Gastrocnemius medialis (tissue), 4 donors: ENCODE measurements at regions not wholly inside any gene's neighbourhood (a gene's known extent, or its start where the extent isn't known, plus 50 kb on each side); places are given as distances from the start of the nearest gene placed in this dataset.

Source experiments
- ATAC-seq, 2 donors: fragments of 150-250 bp; one replicate each; pipeline ENCODE4 v1.9.1; 2016
- DNase-seq, 2 donors: peaks; one replicate each; pipeline ENCODE4 v3.0.0-alpha.2; 2019
- H3K27ac ChIP-seq, 4 donors: fragments of 200-600 bp; sonication (generic); 1 replicate in 1 of 4; 2 replicates in 3 of 4; pipeline ENCODE4 v1.5.1; 2016 to 2018; ENCODE audit warnings: mild to moderate bottlenecking in 2 of 4, moderate library complexity in 1 of 4
- H3K27me3 ChIP-seq, 3 donors: fragments of 200-600 bp; sonication (generic) in 2 of 3; 1 replicate in 1 of 3; 2 replicates in 2 of 3; pipeline versions ENCODE4 v1.5.1 to v1.6.0; 2016 to 2019; ENCODE audit warnings: mild to moderate bottlenecking in 1 of 3, moderate library complexity in 1 of 3
- H3K36me3 ChIP-seq, 2 donors: fragments of 200-600 bp; sonication (generic) in 1 of 2; one replicate each; pipeline ENCODE4 v1.5.1; 2017 to 2018
- H3K4me1 ChIP-seq, 2 donors: fragments of 200-600 bp; sonication (generic) in 1 of 2; one replicate each; pipeline ENCODE4 v1.5.1; 2016 to 2017; ENCODE audit warnings: mild to moderate bottlenecking in 2 of 2
- H3K4me3 ChIP-seq, 4 donors: fragments of 200-600 bp; sonication (generic) in 3 of 4; 1 replicate in 1 of 4; 2 replicates in 3 of 4; pipeline ENCODE4 v1.5.1; 2016 to 2019; ENCODE audit warnings: mild to moderate bottlenecking in 2 of 4
- H3K9me3 ChIP-seq, 3 donors: fragments of 200-600 bp; sonication (generic) in 2 of 3; 1 replicate in 1 of 3; 2 replicates in 2 of 3; pipeline ENCODE4 v1.5.1; 2016 to 2019
- POLR2A ChIP-seq, 2 donors: fragments of 450-650 bp; IDR thresholded peaks; one replicate each; pipeline ENCODE4 v1.6.1; 2017; ENCODE audit warnings: antibody characterized with exemption in 2 of 2, mild to moderate bottlenecking in 2 of 2, moderate library complexity in 2 of 2
- in situ Hi-C, 4 donors: fragments of 200-750 bp; cut with MboI; loops; one replicate each; pipeline versions ENCODE4 v1.15.0 to v1.8.0; 2017; ENCODE audit warnings: low sequenced_read_pairs in 4 of 4
- intact Hi-C: fragments of 100-400 bp; cut with DNase I; formaldehyde crosslinking; loops from one replicate; pipeline ENCODE4 v1.15.1; 2023; ENCODE audit warnings: low total_unique reads
- TF ChIP-seq, protein P1 (sequence below), 5 experiments: fragments of 450-650 bp in 3 of 5; fragments of 200-600 bp in 2 of 5; sonication (generic) in 2 of 5; IDR thresholded peaks in 4 of 5; conservative IDR thresholded peaks in 1 of 5; 1 replicate in 4 of 5; 2 replicates in 1 of 5; pipeline ENCODE4 v1.5.1; 2016 to 2019; ENCODE audit warnings: antibody characterized with exemption in 5 of 5, mild to moderate bottlenecking in 3 of 5, moderate library complexity in 3 of 5

- ATAC-seq (no peak), DNase-seq (no peak)
- no peaks in the 10 kb centered on the region for H3K4me1 ChIP-seq
- H3K27me3 ChIP-seq, result no peaks in the 10 kb centered on the region
- intact Hi-C loops (no loop called here), in situ Hi-C loops (no loop called here)
- no peaks in the 10 kb centered on the region for H3K36me3 ChIP-seq
- H3K27ac ChIP-seq, result no peak overlapping the region
- no peaks in the 10 kb centered on the region for H3K9me3 ChIP-seq
- TF ChIP-seq, protein P1, sequence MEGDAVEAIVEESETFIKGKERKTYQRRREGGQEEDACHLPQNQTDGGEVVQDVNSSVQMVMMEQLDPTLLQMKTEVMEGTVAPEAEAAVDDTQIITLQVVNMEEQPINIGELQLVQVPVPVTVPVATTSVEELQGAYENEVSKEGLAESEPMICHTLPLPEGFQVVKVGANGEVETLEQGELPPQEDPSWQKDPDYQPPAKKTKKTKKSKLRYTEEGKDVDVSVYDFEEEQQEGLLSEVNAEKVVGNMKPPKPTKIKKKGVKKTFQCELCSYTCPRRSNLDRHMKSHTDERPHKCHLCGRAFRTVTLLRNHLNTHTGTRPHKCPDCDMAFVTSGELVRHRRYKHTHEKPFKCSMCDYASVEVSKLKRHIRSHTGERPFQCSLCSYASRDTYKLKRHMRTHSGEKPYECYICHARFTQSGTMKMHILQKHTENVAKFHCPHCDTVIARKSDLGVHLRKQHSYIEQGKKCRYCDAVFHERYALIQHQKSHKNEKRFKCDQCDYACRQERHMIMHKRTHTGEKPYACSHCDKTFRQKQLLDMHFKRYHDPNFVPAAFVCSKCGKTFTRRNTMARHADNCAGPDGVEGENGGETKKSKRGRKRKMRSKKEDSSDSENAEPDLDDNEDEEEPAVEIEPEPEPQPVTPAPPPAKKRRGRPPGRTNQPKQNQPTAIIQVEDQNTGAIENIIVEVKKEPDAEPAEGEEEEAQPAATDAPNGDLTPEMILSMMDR (IDR thresholded peaks at IDR 0.05 in 4 of 5, conservative IDR thresholded peaks at IDR 0.05 in 1 of 5), result no peak
- TF ChIP-seq POLR2A (IDR thresholded peaks at IDR 0.05), result no peak
- no peak overlapping the region for H3K4me3 ChIP-seq
Measured at GRCh38 chr10:128556182-128557110, 430.2 kb upstream of the MKI67 start.

DNA sequence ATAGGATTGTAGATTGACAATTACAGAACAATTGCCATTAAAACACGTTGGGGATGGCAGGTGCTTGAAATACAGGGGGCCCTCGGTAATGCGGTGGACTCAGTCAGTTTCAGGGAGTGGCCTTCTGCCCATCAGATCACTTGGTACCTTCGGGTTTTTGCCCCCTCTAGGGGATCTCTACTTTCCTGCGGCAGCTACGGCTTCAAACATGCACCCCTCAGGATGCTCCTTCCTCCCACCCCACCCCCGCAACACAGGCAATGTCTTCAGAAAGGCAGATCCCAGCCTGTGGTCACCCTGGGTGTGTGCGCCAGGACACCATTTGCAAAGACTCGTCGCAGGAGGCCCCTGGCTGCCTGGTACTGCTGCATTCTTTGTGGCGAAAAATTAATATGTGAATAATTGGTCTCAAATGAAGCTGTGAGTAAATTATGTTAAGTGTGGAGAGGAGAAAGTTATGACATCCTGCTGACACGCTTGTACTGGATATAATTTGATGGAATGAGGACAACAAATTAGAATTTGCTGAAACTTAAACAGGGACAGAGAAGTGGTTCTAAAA, 431.0 kb upstream of the MKI67 start:
- no peaks in the 10 kb centered on the region for H3K9me3 ChIP-seq
- no peak for DNase-seq
- in situ Hi-C loops (no loop called here), intact Hi-C loops (no loop called here)
- ATAC-seq, result no peak
- no peaks in the 10 kb centered on the region for H3K36me3 ChIP-seq
- H3K27ac ChIP-seq, result no peak overlapping the region
- H3K4me1 ChIP-seq, result no peaks in the 10 kb centered on the region
- H3K27me3 ChIP-seq, result no peaks in the 10 kb centered on the region
- no peak for TF ChIP-seq POLR2A (IDR thresholded peaks at IDR 0.05)
- TF ChIP-seq, protein P1 (IDR thresholded peaks at IDR 0.05 in 4 of 5, conservative IDR thresholded peaks at IDR 0.05 in 1 of 5), result no peak
- H3K4me3 ChIP-seq, result no peak overlapping the region

DNA sequence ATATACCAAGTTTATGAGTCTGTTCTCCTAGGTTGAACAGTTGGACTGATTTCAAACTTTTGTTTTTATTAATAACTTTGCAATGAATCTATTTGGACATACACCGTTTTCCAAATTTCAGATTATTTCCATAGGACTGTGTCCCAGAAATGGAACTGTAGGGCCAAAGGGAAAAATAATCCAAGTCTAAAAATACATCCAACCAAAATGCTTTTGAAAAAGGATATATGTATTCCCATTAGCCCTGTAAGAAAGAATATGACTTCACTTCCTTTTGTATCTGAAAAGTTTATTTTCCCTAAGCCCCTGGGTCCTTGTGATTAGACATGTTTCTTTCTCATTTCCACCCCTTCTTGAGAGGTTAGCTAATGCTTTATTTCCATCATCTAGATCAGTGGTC, 434.2 kb upstream of the MKI67 start:
- H3K27me3 ChIP-seq, result no peaks in the 10 kb centered on the region
- no peaks in the 10 kb centered on the region for H3K9me3 ChIP-seq
- no peaks in the 10 kb centered on the region for H3K4me1 ChIP-seq
- H3K36me3 ChIP-seq, result no peaks in the 10 kb centered on the region
- TF ChIP-seq, protein P1 (IDR thresholded peaks at IDR 0.05 in 4 of 5, conservative IDR thresholded peaks at IDR 0.05 in 1 of 5), result no peak
- no peak for TF ChIP-seq POLR2A (IDR thresholded peaks at IDR 0.05)
- DNase-seq, result no peak
- no peak overlapping the region for H3K4me3 ChIP-seq
- in situ Hi-C loops (no loop called here), intact Hi-C loops (no loop called here)
- ATAC-seq, result no peak
- no peak overlapping the region for H3K27ac ChIP-seq

DNA sequence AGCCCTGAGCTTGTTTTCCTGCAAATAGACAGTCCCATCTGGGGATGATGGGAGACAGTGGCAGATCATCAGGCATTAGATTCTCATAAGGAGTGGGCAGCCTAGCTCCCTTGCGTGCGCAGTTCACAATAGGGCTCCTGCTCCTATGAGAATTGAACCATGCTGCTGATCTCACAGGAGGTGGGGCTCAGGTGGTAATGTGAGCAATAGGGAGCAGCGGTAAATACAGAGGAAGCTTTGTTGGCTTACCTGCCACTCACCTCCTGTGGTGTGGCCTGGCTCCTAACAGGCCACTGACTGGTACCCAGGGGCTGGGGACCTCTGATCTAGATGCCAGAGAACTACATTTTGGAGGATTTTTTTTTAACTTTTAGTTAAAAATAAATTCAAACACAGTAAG, 434.8 kb upstream of the MKI67 start:
- H3K27me3 ChIP-seq, result no peaks in the 10 kb centered on the region
- in situ Hi-C loops, result no loop called here
- H3K4me3 ChIP-seq, result no peak overlapping the region
- no peak for TF ChIP-seq POLR2A (IDR thresholded peaks at IDR 0.05)
- TF ChIP-seq, protein P1 (IDR thresholded peaks at IDR 0.05 in 4 of 5, conservative IDR thresholded peaks at IDR 0.05 in 1 of 5), result no peak
- H3K4me1 ChIP-seq, result no peaks in the 10 kb centered on the region
- DNase-seq (no peak), ATAC-seq (no peak)
- intact Hi-C loops, result no loop called here
- H3K27ac ChIP-seq, result no peak overlapping the region
- H3K9me3 ChIP-seq, result no peaks in the 10 kb centered on the region
- H3K36me3 ChIP-seq, result no peaks in the 10 kb centered on the region
